Lower leg skin (tissue), 4 donors: ENCODE measurements at regions not wholly inside any gene's neighbourhood (a gene's known extent, or its start where the extent isn't known, plus 50 kb on each side); places are given as distances from the start of the nearest gene placed in this dataset.

ENCODE experiments used
- DNase-seq, 2 donors: peaks; one replicate each; pipeline ENCODE4 v3.0.0-alpha.2; 2019; ENCODE audit warnings: low spot score in 2 of 2
- H3K4me3 ChIP-seq: fragments of 200-600 bp; sonication (generic); 2 replicates; pipeline ENCODE4 v1.5.1; 2017; ENCODE audit warnings: mild to moderate bottlenecking, low read depth; ENCODE audit not compliant: poor library complexity, severe bottlenecking
- CTCF ChIP-seq, 3 donors: fragments of 450-650 bp; IDR thresholded peaks; one replicate each; pipeline ENCODE4 v1.5.1; 2016; ENCODE audit warnings: antibody characterized with exemption in 3 of 3, mild to moderate bottlenecking in 3 of 3, moderate library complexity in 2 of 3
- POLR2A ChIP-seq, 2 donors: fragments of 450-650 bp; IDR thresholded peaks; one replicate each; pipeline ENCODE4 v1.6.1; 2016 to 2017; ENCODE audit warnings: antibody characterized with exemption in 2 of 2, mild to moderate bottlenecking in 1 of 2, moderate library complexity in 1 of 2
- WGBS, 2 donors: methylation state at CpG; one replicate each; pipeline ENCODE4 v1.1.5; 2018; 5-methylcytosine and 5-hydroxymethylcytosine counted together
- intact Hi-C: fragments of 100-400 bp; cut with DNase I; formaldehyde crosslinking; loops from one replicate; pipeline ENCODE4 v1.15.0; 2023; ENCODE audit warnings: low total_unique reads

- WGBS, 2 donors = 59 to 62% methylated on average over 4 of the region's 4 CpGs
- intact Hi-C loops = no loop called here
- no peak overlapping the region for H3K4me3 ChIP-seq
- no peak for DNase-seq
- TF ChIP-seq POLR2A (IDR thresholded peaks at IDR 0.05) (no peak), CTCF (IDR thresholded peaks at IDR 0.05) (no peak)
Observed at GRCh38 chr3:177606891-177607290, 409.6 kb upstream of the TBL1XR1 start.

- intact Hi-C loops = no loop called here
- no peak for DNase-seq
- TF ChIP-seq POLR2A (IDR thresholded peaks at IDR 0.05) (no peak), CTCF (IDR thresholded peaks at IDR 0.05) (no peak)
- H3K4me3 ChIP-seq = no peak overlapping the region
- WGBS, 2 donors = 80 to 86% methylated on average over 5 of the region's 5 CpGs
Observed at GRCh38 chr3:177607589-177607988, 410.3 kb upstream of the TBL1XR1 start.

GRCh38 chr3:177608443-177608842, 411.2 kb upstream of the TBL1XR1 start:
- H3K4me3 ChIP-seq = no peak overlapping the region
- intact Hi-C loops = no loop called here
- TF ChIP-seq CTCF (IDR thresholded peaks at IDR 0.05) (no peak), POLR2A (IDR thresholded peaks at IDR 0.05) (no peak)
- WGBS, 2 donors = 70 to 71% methylated on average over 1 of the region's 1 CpG
- DNase-seq = no peak

- TF ChIP-seq CTCF (IDR thresholded peaks at IDR 0.05) (no peak), POLR2A (IDR thresholded peaks at IDR 0.05) (no peak)
- H3K4me3 ChIP-seq = no peak overlapping the region
- DNase-seq = no peak
- intact Hi-C loops = no loop called here
Observed at GRCh38 chr3:177609613-177610012, 412.3 kb upstream of the TBL1XR1 start.

- 57 to 80% methylated on average over 2 of the region's 2 CpGs for WGBS, 2 donors
- intact Hi-C loops = no loop called here
- no peak for DNase-seq
- TF ChIP-seq POLR2A (IDR thresholded peaks at IDR 0.05) (no peak), CTCF (IDR thresholded peaks at IDR 0.05) (no peak)
- H3K4me3 ChIP-seq = no peak overlapping the region
Observed at GRCh38 chr3:177610262-177610661, 413.0 kb upstream of the TBL1XR1 start.
